ENCODE measurements at regions not wholly inside any gene's neighbourhood (a gene's known extent, or its start where the extent isn't known, plus 50 kb on each side); places are given as distances from the start of the nearest gene placed in this dataset.
"Not testable (repeated sequence)": the region's sequence is repeated elsewhere in the genome, so short reads cannot be mapped to it uniquely, and the experiment has no call there.

DNA sequence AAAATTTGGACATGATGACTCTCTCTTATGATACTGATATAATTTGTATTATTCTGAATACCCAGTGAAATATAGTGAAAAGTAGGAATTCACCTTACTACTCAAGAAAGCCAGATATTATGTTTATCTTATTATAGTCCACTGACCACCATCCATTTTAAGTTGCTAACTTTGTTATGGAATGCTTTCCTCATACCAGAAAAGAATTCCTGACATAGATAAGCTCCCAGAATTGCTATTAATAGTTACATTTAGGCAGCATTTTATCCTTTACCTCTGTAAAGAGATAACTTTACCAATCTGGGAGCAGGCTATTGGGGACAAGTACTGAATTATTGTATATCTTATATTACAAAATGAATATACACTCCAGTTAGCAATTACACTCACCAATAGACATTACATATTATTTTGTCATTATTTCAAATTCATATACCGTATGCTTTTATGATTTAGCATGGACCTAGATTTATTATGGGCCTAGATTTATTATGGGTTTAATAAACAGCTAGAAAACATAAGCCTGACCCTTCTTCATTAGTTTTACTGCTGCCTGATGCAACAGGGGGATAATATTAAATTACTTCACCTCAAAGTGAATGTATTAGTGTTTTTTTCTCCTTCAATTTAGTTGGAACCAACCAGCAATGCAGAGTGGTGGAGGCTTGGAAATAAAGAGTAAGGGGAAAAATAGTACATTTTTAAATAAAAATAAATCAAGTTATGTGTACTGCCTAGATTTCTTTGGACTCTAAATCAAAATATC is 1886.1 kb downstream of the PCDH9 start:
- DNase-seq, result no peak

DNA sequence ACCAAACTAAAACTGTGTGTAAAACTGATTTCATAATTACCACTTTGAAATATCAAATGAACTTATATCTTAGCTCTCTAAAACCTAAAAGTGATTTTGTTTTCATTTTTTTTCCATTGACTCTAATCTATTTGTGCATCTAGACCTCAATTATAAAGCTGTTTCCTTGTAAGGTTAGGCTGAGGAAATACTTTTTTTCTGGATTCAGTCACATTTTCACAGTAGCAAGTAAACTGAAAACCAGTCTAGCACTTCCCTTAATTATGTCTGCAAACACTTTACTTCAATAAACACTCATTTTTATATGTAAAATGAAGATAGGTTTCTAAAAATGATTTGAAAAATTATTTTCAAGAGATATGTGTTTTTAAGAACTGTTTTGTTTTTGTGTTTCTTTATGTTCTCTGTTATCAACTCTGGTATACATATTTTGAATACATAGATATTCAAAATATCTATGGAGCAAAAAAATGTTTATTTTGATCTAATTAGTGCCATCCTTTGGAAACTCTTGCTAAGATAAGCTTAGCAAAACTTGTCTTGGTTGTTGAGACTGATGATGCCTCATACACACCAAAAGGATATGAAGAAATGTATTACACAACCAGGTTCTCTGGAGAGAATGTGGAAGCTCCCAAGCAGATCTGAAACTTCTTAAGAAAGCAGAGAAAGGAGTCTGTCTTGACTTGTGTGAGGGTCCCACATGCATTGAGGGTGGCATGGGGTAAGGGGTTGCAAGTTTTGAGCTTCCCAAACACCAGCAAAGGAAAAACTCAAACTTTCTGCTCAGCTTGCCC is 1887.4 kb downstream of the PCDH9 start:
- no peak for DNase-seq

DNA sequence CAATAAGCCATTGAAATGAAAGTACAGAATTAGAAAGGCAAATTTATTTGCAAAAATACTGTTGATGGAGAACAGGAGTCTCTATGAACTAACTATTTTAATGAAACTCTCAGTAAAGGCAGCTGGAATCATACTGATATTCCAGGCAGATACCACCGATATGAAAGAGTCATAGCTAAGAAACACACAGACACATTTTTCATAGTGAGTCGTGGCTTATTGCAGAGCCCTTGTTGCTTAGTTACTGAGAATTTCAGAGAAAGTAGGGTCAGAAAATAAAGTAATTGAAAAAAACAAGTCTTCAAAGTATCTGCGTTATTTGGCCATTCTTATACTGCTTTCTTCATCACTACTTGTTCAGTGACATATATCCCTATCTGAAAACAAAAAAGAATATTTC is 1890.9 kb downstream of the PCDH9 start:
- no peak for DNase-seq

GRCh38 chr13:65336916-65337315 is 1893.2 kb downstream of the PCDH9 start:
- DNase-seq, result no peak

DNA sequence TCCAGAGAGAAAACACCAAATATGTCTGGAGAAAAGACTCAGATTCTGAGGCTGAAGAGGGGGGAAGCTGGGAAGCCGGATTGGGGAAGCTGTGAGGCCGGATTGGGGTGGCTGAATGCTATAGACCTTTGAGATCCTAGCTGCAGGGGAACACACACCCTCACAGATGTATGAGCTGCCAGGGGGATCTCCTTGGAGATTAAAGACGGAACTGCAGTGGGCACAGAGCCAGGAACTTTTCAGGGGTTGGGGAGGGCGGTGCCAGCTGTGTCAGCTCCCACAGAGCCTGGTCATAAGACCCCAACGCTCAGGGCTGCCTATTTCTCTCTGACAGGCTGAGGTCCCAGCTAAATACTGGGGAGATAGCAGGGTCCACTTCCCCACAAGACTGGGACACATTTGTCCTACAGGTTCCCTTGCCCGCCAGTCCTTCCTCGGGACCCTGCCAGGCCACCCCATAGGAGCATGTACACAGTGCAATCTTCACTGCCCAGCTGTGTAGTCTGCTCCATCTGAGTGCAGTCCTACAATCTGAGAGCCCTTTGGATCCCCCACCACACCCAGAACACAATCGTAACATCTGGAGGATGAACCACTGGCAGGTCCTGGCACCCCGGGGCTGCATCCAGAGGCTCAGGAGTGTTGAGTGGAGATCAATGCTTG is 1893.9 kb downstream of the PCDH9 start:
- DNase-seq, result no peak

DNA sequence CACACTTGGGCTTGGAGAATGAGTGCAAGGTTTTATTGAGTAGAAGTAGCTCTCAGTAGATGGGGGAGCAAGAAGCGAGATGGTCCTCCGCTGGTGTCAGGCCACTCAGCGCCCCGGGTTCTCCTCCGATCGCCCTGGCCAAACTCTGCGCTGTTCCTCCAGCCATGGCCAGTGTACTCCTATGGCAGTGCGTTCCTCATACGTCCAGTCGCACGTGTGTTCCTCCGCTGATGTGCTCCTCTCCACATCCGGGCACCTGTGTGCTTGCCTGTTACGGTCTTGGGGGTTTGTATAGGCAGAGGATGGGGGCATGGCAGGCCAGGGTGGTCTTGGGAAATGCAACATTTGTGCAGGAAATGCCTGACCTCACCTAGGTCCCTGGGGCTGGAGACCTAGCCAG is 1899.4 kb downstream of the PCDH9 start:
- DNase-seq, result no peak

DNA sequence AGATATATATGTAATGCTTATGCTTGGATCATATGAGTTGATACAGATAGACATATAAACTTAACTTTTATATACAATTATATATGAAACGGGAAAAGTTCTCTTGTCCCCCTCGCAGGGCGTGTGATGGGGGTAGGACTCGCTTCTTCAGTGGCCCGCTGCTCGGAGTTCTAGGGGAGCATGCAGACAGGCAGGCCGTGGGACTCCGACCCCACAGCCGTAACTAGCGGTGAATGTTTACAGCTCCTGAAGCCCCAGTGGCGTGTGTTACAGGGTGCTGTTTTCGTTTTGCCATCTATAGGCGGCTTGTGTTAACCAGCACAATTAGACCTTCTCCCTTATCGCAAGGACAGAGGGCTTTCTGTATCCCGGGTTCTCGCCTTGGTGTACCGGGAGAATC is 1899.8 kb downstream of the PCDH9 start:
- no peak for DNase-seq

GRCh38 chr13:65323192-65323591 is 1906.9 kb downstream of the PCDH9 start:
- DNase-seq, result not testable (repeated sequence)

GRCh38 chr13:65321423-65321822 is 1908.7 kb downstream of the PCDH9 start:
- not testable (repeated sequence) for DNase-seq

- no peak for DNase-seq
These were observed 1916.1 kb downstream of the PCDH9 start for GRCh38 chr13:65314008-65314407.

- DNase-seq, result no peak
These were observed 1919.3 kb downstream of the PCDH9 start for GRCh38 chr13:65310663-65311328.

DNA sequence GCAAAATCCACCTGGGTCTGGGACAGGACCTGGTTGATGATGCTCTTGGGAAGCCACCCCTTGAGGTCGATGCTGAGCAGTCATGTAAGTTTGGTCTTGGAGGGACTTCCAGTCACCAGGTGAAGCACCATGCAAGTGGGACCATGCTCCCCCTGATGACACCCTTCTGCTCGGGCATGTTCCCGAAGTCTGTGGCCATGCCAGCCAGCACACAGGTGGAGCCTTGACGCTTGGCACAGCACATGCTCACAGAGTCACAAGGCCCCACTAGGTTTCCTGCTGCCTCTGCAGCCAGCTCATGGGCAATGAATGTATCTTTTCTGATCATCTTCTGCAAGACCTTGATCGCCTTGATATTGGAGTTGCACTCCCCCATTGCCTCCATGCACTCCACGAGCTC is 1920.2 kb downstream of the PCDH9 start:
- DNase-seq, result no peak

DNA sequence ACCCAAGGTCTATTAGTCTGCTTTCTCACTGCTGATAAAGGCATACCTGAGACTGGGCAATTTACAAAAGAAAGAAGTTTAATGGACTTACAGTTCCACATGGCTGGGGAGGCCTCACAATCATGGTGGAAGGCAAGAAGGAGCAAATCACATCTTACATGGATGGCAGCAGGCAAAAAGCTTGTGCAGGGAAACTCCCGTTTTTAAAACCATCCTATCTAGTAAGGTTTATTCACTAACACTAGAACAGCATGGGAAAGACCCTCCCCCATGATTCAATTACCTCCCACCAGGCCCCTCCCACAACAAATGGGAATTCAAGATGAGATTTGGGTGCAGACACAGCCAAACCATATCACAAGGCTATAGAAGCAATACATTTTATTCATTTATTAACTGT is 1921.4 kb downstream of the PCDH9 start:
- not testable (repeated sequence) for DNase-seq

- DNase-seq, result no peak
These were observed 1923.1 kb downstream of the PCDH9 start for GRCh38 chr13:65307056-65307455.

- DNase-seq, result no peak
These were observed 1927.4 kb downstream of the PCDH9 start for GRCh38 chr13:65302691-65303090.

- DNase-seq, result no peak
These were observed 1928.6 kb downstream of the PCDH9 start for GRCh38 chr13:65301506-65301905.

DNA sequence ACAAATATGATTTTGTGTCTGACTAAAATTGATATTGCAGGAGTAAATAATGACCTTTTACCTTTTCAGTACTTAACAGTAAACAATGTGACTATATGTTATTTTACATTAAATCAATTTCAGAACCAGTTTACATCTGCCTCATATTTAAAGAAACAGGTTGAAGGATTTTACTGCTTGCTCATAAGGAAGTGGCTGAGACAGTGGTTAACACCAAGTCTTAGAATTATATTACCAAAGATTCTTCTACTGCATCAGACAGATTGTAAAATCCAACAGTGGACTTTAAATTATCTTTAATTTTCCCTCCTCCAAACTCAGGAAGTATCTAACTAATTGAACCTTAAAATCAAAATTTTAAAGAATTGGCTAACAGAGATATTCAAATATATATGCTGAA is 1929.9 kb downstream of the PCDH9 start:
- no peak for DNase-seq

DNA sequence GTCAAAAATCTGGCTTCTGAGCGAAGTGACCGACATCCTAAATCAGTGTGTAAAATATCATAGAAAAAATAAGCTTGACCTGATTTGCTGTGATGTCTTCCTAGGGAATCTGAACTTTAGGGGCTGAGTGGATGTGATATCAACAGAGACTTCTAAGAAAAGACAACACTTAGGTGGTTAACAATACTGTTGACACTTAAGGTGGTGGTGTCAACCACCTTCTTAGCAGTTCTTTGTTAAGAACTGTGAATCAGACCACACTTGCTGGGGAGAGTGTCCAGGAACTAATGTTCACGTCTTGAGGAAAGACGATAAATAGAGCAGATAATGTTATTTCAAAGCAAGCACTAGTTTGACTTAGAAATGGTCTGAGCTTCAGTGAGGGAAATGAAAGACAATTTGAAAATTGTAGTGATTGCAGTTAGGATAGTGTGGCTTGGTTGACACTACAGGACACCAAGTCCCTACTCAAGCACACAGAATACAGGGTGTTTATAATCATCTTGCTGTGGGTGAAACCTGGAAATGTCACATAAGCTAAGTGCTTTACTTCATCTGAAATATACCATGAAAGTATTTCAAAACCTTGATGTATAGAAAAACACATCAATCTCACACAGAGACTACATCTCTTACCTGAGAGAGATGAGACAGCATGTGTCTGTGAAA is 1936.5 kb downstream of the PCDH9 start:
- no peak for DNase-seq

GRCh38 chr13:65292488-65292901 is 1937.6 kb downstream of the PCDH9 start:
- no peak for DNase-seq

DNA sequence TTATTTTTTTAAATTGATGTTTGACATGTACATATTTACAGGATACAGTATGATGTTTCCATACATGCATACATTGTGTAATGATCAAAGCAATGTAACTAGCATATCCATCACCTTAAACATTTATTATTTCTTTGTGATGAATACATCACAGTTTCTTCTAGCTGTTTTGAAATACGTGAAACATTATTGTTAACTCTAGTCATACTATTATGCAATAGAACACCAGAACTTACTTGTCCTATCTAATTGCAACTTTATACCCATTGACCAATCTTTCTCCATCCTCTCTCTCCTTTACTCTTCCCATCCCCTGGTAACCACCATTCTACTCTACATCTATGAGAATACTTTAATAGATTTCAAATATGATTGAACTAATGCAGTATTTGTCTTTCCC is 1942.7 kb downstream of the PCDH9 start:
- no peak for DNase-seq

DNA sequence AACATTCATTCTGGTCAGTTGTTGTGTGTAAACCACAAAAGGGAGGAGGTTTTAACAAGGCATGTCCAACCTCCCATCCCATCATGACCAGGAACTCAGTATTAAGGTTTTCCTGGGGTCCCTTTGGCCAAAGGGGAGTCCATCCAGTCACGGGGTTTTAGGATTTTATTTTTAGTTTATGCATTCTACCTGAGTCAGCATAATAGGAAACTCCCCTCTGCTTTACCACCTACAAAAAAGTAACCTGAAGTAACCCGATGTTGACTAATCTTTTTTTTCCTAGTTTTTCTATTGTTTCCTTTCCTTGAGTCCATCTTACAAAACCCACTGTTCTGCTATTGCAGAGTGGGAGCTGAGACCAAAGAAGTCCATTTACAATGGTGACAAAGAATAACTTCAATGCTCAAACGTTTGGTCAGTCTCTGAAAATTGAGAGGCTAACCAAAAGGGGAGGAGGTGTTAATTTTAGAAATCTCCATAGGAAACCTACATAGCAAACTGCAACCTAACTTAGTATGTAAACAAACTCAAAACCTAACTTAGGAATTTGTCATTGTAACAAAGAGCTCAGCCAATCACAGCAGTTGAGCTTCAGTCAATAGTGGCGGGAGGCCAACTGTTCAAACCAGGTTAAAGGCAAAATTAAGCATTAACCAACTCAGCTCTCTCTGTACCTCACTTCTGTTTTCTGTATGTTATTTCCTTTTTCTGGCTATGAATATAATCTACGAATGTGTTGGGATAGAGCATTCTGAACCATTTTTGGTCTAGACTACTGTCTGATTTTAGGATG is 1954.1 kb downstream of the PCDH9 start:
- no peak for DNase-seq

- no peak for DNase-seq
These were observed 1955.0 kb downstream of the PCDH9 start for GRCh38 chr13:65275108-65275507.
